ENCODE measurements at regions not wholly inside any gene's neighbourhood (a gene's known extent, or its start where the extent isn't known, plus 50 kb on each side); places are given as distances from the start of the nearest gene placed in this dataset.

DNA sequence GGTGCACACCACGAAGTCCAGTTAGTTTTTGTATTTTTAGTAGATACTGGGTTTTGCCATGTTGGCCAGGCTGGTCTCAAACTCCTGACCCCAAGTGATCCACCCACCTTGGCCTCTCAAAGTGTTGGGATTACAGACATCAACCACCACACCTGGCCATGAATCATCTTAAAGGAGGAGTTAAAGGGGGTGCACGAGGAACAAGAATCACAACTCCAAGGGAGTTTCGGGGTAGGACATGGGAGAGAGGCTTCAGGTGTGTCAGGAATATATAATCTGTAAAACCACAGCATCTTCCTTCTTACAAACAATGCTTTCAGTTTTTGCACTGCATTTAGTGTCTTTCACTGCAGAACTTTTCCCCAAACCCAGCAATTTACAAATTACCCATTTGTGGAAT, 137.4 kb upstream of the SGK1 start:
- intact Hi-C loops (cut with DNase I, micrococcal nuclease): no loop called here

DNA sequence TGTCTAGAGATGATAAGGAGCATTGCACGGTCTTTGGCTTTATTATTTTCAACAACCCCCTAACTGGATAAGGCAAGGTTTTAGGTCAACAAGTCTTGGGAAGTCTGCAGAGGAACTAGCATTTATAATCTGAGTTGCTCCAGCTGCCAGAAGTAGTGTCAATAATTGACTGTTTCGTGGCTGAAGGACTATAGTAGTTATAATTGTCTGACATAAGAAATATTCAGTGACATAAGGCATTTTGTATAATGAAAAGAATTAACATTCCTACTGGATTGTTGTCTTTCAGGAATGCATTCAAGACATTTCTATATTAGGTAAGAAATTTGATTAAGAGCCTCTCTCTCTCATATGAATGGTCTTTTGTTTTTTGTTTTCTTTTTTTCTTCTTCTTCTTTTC, 136.9 kb upstream of the SGK1 start:
- Histone ChIP-seq H3K4me3 (no peak overlapping the region), H3K36me3 (ENCODE audit: low read depth) (no peaks in the 10 kb centered on the region), H3K4me1 (ENCODE audit: low read depth) (no peaks in the 10 kb centered on the region), H3K9me3 (no peaks in the 10 kb centered on the region)
- TF ChIP-seq, protein P1, sequence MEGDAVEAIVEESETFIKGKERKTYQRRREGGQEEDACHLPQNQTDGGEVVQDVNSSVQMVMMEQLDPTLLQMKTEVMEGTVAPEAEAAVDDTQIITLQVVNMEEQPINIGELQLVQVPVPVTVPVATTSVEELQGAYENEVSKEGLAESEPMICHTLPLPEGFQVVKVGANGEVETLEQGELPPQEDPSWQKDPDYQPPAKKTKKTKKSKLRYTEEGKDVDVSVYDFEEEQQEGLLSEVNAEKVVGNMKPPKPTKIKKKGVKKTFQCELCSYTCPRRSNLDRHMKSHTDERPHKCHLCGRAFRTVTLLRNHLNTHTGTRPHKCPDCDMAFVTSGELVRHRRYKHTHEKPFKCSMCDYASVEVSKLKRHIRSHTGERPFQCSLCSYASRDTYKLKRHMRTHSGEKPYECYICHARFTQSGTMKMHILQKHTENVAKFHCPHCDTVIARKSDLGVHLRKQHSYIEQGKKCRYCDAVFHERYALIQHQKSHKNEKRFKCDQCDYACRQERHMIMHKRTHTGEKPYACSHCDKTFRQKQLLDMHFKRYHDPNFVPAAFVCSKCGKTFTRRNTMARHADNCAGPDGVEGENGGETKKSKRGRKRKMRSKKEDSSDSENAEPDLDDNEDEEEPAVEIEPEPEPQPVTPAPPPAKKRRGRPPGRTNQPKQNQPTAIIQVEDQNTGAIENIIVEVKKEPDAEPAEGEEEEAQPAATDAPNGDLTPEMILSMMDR (IDR thresholded peaks at IDR 0.05): no peak
- no peak for DNase-seq
- ATAC-seq: no peak
- intact Hi-C loops (cut with DNase I, micrococcal nuclease): no loop called here

More for the DNA sequence above, 137.4 kb upstream of the SGK1 start:
- Histone ChIP-seq H3K36me3 (ENCODE audit: low read depth) (no peaks in the 10 kb centered on the region), H3K4me3 (no peak overlapping the region), H3K9me3 (no peaks in the 10 kb centered on the region), H3K4me1 (ENCODE audit: low read depth) (no peaks in the 10 kb centered on the region)
- TF ChIP-seq, protein P1 (IDR thresholded peaks at IDR 0.05): no peak
- ATAC-seq (no peak), DNase-seq (no peak)

DNA sequence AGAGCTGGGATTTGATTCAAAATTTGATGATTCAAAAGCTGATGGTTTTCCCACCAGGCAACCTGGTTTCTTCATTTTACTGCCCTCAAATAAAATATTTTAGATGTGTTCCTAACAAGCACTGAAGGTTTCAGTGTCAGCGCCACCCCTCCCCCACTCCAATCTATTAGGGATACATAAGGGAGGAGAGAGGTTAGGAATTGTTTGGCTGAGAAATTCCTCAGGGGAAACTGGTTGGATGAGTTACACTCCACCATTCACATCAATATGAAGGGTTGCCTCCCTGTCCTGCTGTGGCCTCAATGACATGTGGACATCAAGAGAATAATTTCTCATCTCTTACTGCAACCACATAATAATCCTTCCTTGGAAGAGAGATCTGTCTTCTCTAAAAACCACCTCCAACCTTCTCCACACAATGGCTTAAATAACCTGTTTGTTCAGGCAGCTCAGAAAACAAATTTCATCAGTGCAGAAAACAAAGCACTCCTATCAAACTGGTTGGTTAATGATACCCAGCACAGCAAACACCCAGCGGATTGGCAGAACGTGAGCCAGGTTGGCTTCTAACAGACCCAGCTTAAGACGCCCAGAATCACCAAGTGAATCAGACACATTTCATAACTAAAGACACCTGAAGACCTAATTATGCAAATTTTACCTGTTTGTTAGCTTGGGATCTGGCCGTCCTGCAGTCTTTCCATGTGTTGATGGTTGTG, 136.0 kb upstream of the SGK1 start:
- no peak overlapping the region for H3K4me3 ChIP-seq
- TF ChIP-seq, protein P1 (IDR thresholded peaks at IDR 0.05): no peak

DNA sequence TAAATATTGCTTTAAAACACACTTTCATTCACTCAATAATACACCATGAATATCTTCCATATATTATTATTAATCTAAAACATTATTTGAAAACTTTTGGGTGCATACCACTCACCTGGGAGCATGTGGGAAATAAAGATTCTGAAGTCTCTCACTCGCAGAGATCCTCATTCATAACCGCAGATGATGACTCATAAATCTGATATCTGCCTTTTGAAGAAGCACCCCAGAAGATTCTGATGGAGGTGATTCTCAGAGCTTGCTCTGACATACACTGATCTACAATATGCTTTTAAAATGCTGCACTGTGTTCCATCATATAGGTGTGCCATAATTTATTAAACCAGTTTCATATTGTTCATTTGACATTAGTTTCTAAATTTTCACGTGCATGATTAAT, 135.0 kb upstream of the SGK1 start:
- no peaks in the 10 kb centered on the region for H3K4me1 ChIP-seq (ENCODE audit: low read depth)
- no peaks in the 10 kb centered on the region for H3K36me3 ChIP-seq (ENCODE audit: low read depth)
- DNase-seq (no peak), ATAC-seq (no peak)
- intact Hi-C loops (cut with DNase I, micrococcal nuclease): no loop called here
- TF ChIP-seq, protein P1 (IDR thresholded peaks at IDR 0.05): no peak
- H3K9me3 ChIP-seq: no peaks in the 10 kb centered on the region
- H3K4me3 ChIP-seq: no peak overlapping the region

More for the DNA sequence above, 136.0 kb upstream of the SGK1 start:
- Histone ChIP-seq H3K4me1 (ENCODE audit: low read depth) (no peaks in the 10 kb centered on the region), H3K9me3 (no peaks in the 10 kb centered on the region), H3K36me3 (ENCODE audit: low read depth) (no peaks in the 10 kb centered on the region)
- intact Hi-C loops (cut with DNase I, micrococcal nuclease): no loop called here
- no peak for ATAC-seq
- DNase-seq: no peak

DNA sequence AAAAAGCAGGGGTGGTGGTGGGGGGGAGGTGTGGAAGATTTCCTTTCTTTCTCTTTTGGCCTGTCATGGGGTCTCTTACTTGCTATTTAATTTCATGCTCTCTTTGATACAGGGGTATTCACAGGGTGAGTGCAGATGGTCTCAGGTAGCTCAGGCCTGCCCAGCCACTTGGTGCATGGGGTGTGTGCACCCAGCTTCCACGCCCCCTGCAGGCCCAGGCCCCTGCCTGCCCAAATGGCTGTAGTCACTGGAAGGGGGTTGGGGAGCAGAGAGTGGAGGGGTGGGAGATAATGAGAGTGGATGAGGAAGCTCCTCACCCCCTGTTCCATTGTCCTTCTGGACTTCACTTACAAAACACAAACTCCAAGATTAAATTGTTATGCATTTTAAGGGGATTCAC, 133.6 kb upstream of the SGK1 start:
- H3K4me1 ChIP-seq (ENCODE audit: low read depth): no peaks in the 10 kb centered on the region
- no peak overlapping the region for H3K4me3 ChIP-seq
- DNase-seq (no peak), ATAC-seq (no peak)
- intact Hi-C loops (cut with DNase I, micrococcal nuclease): no loop called here
- TF ChIP-seq, protein P1 (IDR thresholded peaks at IDR 0.05): no peak
- H3K36me3 ChIP-seq (ENCODE audit: low read depth): no peaks in the 10 kb centered on the region
- no peaks in the 10 kb centered on the region for H3K9me3 ChIP-seq

DNA sequence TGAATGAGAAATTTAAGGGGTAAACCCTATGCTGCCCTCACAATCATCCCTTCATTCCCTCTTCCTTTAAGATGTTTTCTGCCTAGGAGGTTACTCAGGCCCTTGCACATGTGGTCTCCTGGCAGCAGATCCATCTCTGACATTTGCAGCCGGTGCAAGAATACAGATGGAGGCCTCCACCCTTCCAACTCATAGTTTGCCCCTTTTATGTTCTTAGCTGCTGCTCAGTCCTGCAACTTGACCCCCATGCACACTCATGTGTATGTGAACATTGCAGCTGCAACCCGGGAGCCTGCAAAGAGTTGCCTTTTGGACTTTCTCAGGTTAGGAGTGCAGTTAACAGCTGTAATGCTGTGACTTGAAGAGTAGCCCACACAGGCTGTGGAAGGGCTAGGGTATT, 131.9 kb upstream of the SGK1 start:
- ATAC-seq: no peak
- intact Hi-C loops (cut with DNase I, micrococcal nuclease): no loop called here
- Histone ChIP-seq H3K36me3 (ENCODE audit: low read depth) (no peaks in the 10 kb centered on the region), H3K9me3 (no peaks in the 10 kb centered on the region), H3K4me3 (no peak overlapping the region), H3K4me1 (ENCODE audit: low read depth) (no peaks in the 10 kb centered on the region)
- TF ChIP-seq, protein P1 (IDR thresholded peaks at IDR 0.05): no peak
- no peak for DNase-seq

Data from mucosa of descending colon (tissue), 3 donors.